Liver (tissue), 8 donors: ENCODE measurements at regions not wholly inside any gene's neighbourhood (a gene's known extent, or its start where the extent isn't known, plus 50 kb on each side); places are given as distances from the start of the nearest gene placed in this dataset.

Experiments
- DNase-seq: peaks from one replicate; pipeline ENCODE4 v3.0.0-alpha.2; 2017; ENCODE audit warnings: low spot score
- H3K27ac ChIP-seq, 2 donors: one replicate each; pipeline ENCODE4 v1.7.0; 2013; ENCODE audit warnings: inconsistent platforms in 2 of 2, low read length in 2 of 2, control low read depth in 1 of 2, low read depth in 1 of 2, mild to moderate bottlenecking in 1 of 2
- H3K27me3 ChIP-seq, 4 donors: one replicate each; pipeline versions ENCODE4 v1.6.1 to v1.7.0; 2013; ENCODE audit warnings: low read length in 3 of 4, inconsistent platforms in 1 of 4, mild to moderate bottlenecking in 1 of 4, moderate library complexity in 1 of 4; ENCODE audit not compliant: control insufficient read depth in 4 of 4, insufficient read depth in 4 of 4
- H3K36me3 ChIP-seq, 4 donors: one replicate each; pipeline versions ENCODE4 v1.6.1 to v1.7.0; 2013; ENCODE audit warnings: low read length in 3 of 4, mild to moderate bottlenecking in 3 of 4, low read depth in 1 of 4, moderate library complexity in 1 of 4; ENCODE audit not compliant: control insufficient read depth in 4 of 4, insufficient read depth in 3 of 4
- H3K4me1 ChIP-seq, 4 donors: one replicate each; pipeline versions ENCODE4 v1.6.1 to v1.7.0; 2013; ENCODE audit warnings: low read length in 3 of 4, mild to moderate bottlenecking in 3 of 4, moderate library complexity in 1 of 4; ENCODE audit not compliant: control insufficient read depth in 4 of 4, insufficient read depth in 4 of 4
- H3K4me3 ChIP-seq, 3 donors: one replicate each; pipeline versions ENCODE4 v1.6.1 to v1.7.0; 2013; ENCODE audit warnings: low read length in 3 of 3, control low read depth in 1 of 3, low read depth in 1 of 3, mild to moderate bottlenecking in 1 of 3
- H3K9ac ChIP-seq, 2 donors: one replicate each; pipeline ENCODE4 v1.7.0; 2013; ENCODE audit warnings: low read length in 2 of 2, mild to moderate bottlenecking in 2 of 2, moderate library complexity in 2 of 2, control low read depth in 1 of 2, low read depth in 1 of 2
- H3K9me3 ChIP-seq, 4 donors: one replicate each; pipeline versions ENCODE4 v1.6.1 to v1.7.0; 2013; ENCODE audit warnings: low read length in 3 of 4; ENCODE audit not compliant: control insufficient read depth in 4 of 4
- EGR1 ChIP-seq, 2 donors: IDR thresholded peaks; 2 replicates each; pipeline ENCODE4 v1.6.1; 2016 to 2018; ENCODE audit warnings: antibody characterized with exemption in 2 of 2, low read depth in 2 of 2
- FOXA1 ChIP-seq: IDR thresholded peaks from 2 replicates; pipeline ENCODE4 v1.6.1; 2016; ENCODE audit warnings: antibody characterized with exemption
- FOXA2 ChIP-seq: IDR thresholded peaks from 2 replicates; pipeline ENCODE4 v1.6.1; 2016; ENCODE audit warnings: antibody characterized with exemption
- GABPA ChIP-seq, 2 donors: IDR thresholded peaks in 1 of 2; conservative IDR thresholded peaks in 1 of 2; 2 replicates each; pipeline ENCODE4 v1.6.1; 2016; ENCODE audit warnings: antibody characterized with exemption in 2 of 2, mild to moderate bottlenecking in 1 of 2, moderate library complexity in 1 of 2
- HNF4A ChIP-seq, 2 donors: conservative IDR thresholded peaks; 2 replicates each; pipeline ENCODE4 v1.6.1; 2016; ENCODE audit warnings: antibody characterized with exemption in 2 of 2, mild to moderate bottlenecking in 2 of 2
- HNF4G ChIP-seq: IDR thresholded peaks from 2 replicates; pipeline ENCODE4 v1.6.1; 2016; ENCODE audit warnings: antibody characterized with exemption
- JUND ChIP-seq, 2 donors: IDR thresholded peaks; 2 replicates each; pipeline ENCODE4 v1.6.1; 2016; ENCODE audit warnings: antibody characterized with exemption in 2 of 2
- NR2F2 ChIP-seq: IDR thresholded peaks from 2 replicates; pipeline ENCODE4 v1.6.1; 2016; ENCODE audit warnings: antibody characterized with exemption
- RAD21 ChIP-seq, 2 donors: IDR thresholded peaks; 2 replicates each; pipeline ENCODE4 v1.6.1; 2016; ENCODE audit warnings: antibody characterized with exemption in 2 of 2, mild to moderate bottlenecking in 2 of 2
- REST ChIP-seq: IDR thresholded peaks from 2 replicates; pipeline ENCODE4 v1.6.1; 2016; ENCODE audit warnings: antibody characterized with exemption, mild to moderate bottlenecking
- RXRA ChIP-seq, 2 donors: IDR thresholded peaks; 2 replicates each; pipeline ENCODE4 v1.6.1; 2017 to 2018; ENCODE audit warnings: antibody characterized with exemption in 2 of 2, mild to moderate bottlenecking in 1 of 2
- SP1 ChIP-seq: IDR thresholded peaks from 2 replicates; pipeline ENCODE4 v1.6.1; 2018; ENCODE audit warnings: antibody characterized with exemption, mild to moderate bottlenecking
- TAF1 ChIP-seq: conservative IDR thresholded peaks from 2 replicates; pipeline ENCODE4 v1.6.1; 2016; ENCODE audit warnings: antibody characterized with exemption, mild to moderate bottlenecking
- YY1 ChIP-seq: IDR thresholded peaks from 2 replicates; pipeline ENCODE4 v1.6.1; 2016; ENCODE audit warnings: antibody characterized with exemption, mild to moderate bottlenecking
- ZBTB33 ChIP-seq: IDR thresholded peaks from 2 replicates; pipeline ENCODE4 v1.6.1; 2016; ENCODE audit warnings: antibody characterized with exemption
- WGBS: extraction: QIAGEN DNeasy Blood & Tissue Kit; methylation state at CpG from one replicate; pipeline ENCODE4 v1.1.7; 2013; 5-methylcytosine and 5-hydroxymethylcytosine counted together
- TF ChIP-seq, protein P1 (sequence below): IDR thresholded peaks from 2 replicates; pipeline ENCODE4 v1.6.1; 2016; ENCODE audit warnings: antibody characterized with exemption
- TF ChIP-seq, protein P2 (sequence below): fragments of 150-350 bp; IDR thresholded peaks from 2 replicates; pipeline ENCODE4 v1.5.1; 2017; ENCODE audit warnings: improper control_type of control experiment, low read depth, low read length; ENCODE audit not compliant: missing input control
- donor health status: healthy.
- donor health status: healthy.
- donor health status: healthy.
- donor health status: healthy.
- donor health status: healthy.

DNA sequence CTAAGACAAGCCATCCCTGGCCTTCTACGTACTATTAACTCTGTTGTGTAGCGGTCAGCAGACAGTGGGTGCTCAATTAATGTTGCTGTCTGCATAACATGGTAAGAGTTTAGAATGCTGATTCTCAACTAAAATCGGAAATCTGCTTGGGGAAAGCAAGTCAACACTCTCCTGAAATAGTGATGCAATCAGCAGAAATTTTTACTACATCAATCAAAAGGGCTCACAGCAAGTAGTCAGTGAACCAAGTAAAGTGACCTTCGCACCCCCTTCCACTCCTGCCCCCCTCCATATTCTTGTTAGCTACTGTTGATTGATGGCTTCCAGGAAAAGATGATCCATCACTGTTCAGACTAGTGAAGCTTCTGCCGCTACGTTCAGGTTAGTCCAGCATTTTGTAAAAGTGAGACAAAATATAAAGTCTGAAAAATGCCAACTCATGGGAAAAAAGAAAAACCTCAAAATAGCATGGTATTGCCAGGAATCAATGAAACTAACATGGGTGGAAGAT, 247.9 kb downstream of the HNRNPD start:
- no peaks in the 10 kb centered on the region for H3K9me3 ChIP-seq
- H3K36me3 ChIP-seq, result no peaks in the 10 kb centered on the region
- no peaks in the 10 kb centered on the region for H3K27me3 ChIP-seq
- H3K9ac ChIP-seq, result no peak overlapping the region
- no peaks in the 10 kb centered on the region for H3K4me1 ChIP-seq
- H3K4me3 ChIP-seq, result no peak overlapping the region
- no peak overlapping the region for H3K27ac ChIP-seq
- no peak for TF ChIP-seq SP1
- TF ChIP-seq JUND (IDR thresholded peaks at IDR 0.05), result no peak
- TF ChIP-seq RAD21 (IDR thresholded peaks at IDR 0.05), result no peak
- no peak for TF ChIP-seq REST
- TF ChIP-seq HNF4G, result no peak
- no peak for TF ChIP-seq YY1
- TF ChIP-seq GABPA (IDR thresholded peaks at IDR 0.05 in 1 of 2, conservative IDR thresholded peaks at IDR 0.05 in 1 of 2), result no peak
- no peak for TF ChIP-seq ZBTB33
- TF ChIP-seq TAF1, result no peak
- TF ChIP-seq FOXA1, result no peak
- no peak for TF ChIP-seq NR2F2
- TF ChIP-seq, protein P1, sequence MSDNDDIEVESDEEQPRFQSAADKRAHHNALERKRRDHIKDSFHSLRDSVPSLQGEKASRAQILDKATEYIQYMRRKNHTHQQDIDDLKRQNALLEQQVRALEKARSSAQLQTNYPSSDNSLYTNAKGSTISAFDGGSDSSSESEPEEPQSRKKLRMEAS, result no peak
- no peak for TF ChIP-seq HNF4A (conservative IDR thresholded peaks at IDR 0.05)
- TF ChIP-seq FOXA2, result no peak
- TF ChIP-seq RXRA (IDR thresholded peaks at IDR 0.05), result no peak
- TF ChIP-seq, protein P2, sequence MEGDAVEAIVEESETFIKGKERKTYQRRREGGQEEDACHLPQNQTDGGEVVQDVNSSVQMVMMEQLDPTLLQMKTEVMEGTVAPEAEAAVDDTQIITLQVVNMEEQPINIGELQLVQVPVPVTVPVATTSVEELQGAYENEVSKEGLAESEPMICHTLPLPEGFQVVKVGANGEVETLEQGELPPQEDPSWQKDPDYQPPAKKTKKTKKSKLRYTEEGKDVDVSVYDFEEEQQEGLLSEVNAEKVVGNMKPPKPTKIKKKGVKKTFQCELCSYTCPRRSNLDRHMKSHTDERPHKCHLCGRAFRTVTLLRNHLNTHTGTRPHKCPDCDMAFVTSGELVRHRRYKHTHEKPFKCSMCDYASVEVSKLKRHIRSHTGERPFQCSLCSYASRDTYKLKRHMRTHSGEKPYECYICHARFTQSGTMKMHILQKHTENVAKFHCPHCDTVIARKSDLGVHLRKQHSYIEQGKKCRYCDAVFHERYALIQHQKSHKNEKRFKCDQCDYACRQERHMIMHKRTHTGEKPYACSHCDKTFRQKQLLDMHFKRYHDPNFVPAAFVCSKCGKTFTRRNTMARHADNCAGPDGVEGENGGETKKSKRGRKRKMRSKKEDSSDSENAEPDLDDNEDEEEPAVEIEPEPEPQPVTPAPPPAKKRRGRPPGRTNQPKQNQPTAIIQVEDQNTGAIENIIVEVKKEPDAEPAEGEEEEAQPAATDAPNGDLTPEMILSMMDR, result no peak
- TF ChIP-seq EGR1 (IDR thresholded peaks at IDR 0.05; ENCODE audit: low read depth in 2 of 2), result no peak
- 87% methylated on average over 6 of the region's 6 CpGs for WGBS
- no peak for DNase-seq
